ENCODE measurements at regions not wholly inside any gene's neighbourhood (a gene's known extent, or its start where the extent isn't known, plus 50 kb on each side); places are given as distances from the start of the nearest gene placed in this dataset.

GRCh38 chr5:103862398-103862797 lies 299.8 kb upstream of the NUDT12 start:
- no peaks in the 10 kb centered on the region for H3K79me2 ChIP-seq (ENCODE audit: insufficient read depth, low read length)
- H3K18ac ChIP-seq (ENCODE audit: insufficient read length, low read depth, low read length) = no peak overlapping the region
- H4K5ac ChIP-seq (ENCODE audit: insufficient read length, low read depth, low read length) = no peak overlapping the region
- DNase-seq = no peak
- no peak overlapping the region for H3K4me2 ChIP-seq (ENCODE audit: insufficient read depth, insufficient read length, low read length)
- H4K91ac ChIP-seq (ENCODE audit: insufficient read length, low read depth, low read length) = no peak overlapping the region
- H3K9me3 ChIP-seq (ENCODE audit: control insufficient read depth, low read depth, low read length) = no peaks in the 10 kb centered on the region
- Mint-ChIP-seq H3K9me3 (peaks cover 0 to 5% of the 10 kb centered on the region in 2 experiments; a peak in 2 of 5 replicates), H3K27me3 (ENCODE audit: low read depth) (no peaks in the 10 kb centered on the region), H3K36me3 (ENCODE audit: insufficient read depth in 1 of 3, low read depth in 3 of 3) (no peaks in the 10 kb centered on the region), H3K4me1 (no peaks in the 10 kb centered on the region), H3K27ac (no peak overlapping the region), H3K4me3 (no peak overlapping the region)
- H3K23ac ChIP-seq (ENCODE audit: insufficient read length, low read depth, low read length) = no peak overlapping the region
- H3K9ac ChIP-seq (ENCODE audit: extremely low read depth, insufficient read length, low read length) = no peak overlapping the region
- no peak overlapping the region for H3T11ph ChIP-seq (ENCODE audit: low read length)
- H2AK5ac ChIP-seq (ENCODE audit: insufficient read length, low read length) = no peak overlapping the region
- no peak overlapping the region for H2BK12ac ChIP-seq (ENCODE audit: insufficient read length, low read depth, low read length)
- no peak overlapping the region for H2BK20ac ChIP-seq (ENCODE audit: low read depth, low read length, poor library complexity, severe bottlenecking)
- H3K56ac ChIP-seq (ENCODE audit: insufficient read length, low read depth, low read length) = no peak overlapping the region
- no peak overlapping the region for H3K27ac ChIP-seq (ENCODE audit: insufficient read length, low read depth, low read length)
- no peaks in the 10 kb centered on the region for H3K4me1 ChIP-seq (ENCODE audit: insufficient read depth, low read length)
- no peak overlapping the region for H2AFZ ChIP-seq (ENCODE audit: low read length)
- no peaks in the 10 kb centered on the region for H4K20me1 ChIP-seq (ENCODE audit: control insufficient read depth, insufficient read depth, insufficient read length)
- H2BK15ac ChIP-seq (ENCODE audit: low read depth, low read length) = no peak overlapping the region
- H3K27me3 ChIP-seq (ENCODE audit: insufficient read depth, low read length) = no peaks in the 10 kb centered on the region
- H4K8ac ChIP-seq (replicated peaks; ENCODE audit: insufficient read length, low read depth, low read length) = no peak overlapping the region
- TF ChIP-seq, protein P1, sequence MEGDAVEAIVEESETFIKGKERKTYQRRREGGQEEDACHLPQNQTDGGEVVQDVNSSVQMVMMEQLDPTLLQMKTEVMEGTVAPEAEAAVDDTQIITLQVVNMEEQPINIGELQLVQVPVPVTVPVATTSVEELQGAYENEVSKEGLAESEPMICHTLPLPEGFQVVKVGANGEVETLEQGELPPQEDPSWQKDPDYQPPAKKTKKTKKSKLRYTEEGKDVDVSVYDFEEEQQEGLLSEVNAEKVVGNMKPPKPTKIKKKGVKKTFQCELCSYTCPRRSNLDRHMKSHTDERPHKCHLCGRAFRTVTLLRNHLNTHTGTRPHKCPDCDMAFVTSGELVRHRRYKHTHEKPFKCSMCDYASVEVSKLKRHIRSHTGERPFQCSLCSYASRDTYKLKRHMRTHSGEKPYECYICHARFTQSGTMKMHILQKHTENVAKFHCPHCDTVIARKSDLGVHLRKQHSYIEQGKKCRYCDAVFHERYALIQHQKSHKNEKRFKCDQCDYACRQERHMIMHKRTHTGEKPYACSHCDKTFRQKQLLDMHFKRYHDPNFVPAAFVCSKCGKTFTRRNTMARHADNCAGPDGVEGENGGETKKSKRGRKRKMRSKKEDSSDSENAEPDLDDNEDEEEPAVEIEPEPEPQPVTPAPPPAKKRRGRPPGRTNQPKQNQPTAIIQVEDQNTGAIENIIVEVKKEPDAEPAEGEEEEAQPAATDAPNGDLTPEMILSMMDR (conservative IDR thresholded peaks at IDR 0.05) = no peak
- no peak overlapping the region for H2BK120ac ChIP-seq (ENCODE audit: low read depth, low read length, poor library complexity, severe bottlenecking)
- no peak overlapping the region for H3K14ac ChIP-seq (ENCODE audit: insufficient read depth, low read length)
- no peak overlapping the region for H3K4ac ChIP-seq (ENCODE audit: low read depth, low read length)
- no CpG with 5 or more reads among the region's 3 CpGs for WGBS (ENCODE audit: extremely low coverage, insufficient read length, low lambda C conversion rate)
- H2BK5ac ChIP-seq (ENCODE audit: insufficient read length, low read length) = no peak overlapping the region
- H3K23me2 ChIP-seq (ENCODE audit: insufficient read length, low read depth, low read length, poor library complexity, severe bottlenecking) = no peaks in the 10 kb centered on the region
- no peaks in the 10 kb centered on the region for H3K79me1 ChIP-seq (ENCODE audit: insufficient read depth, low read depth, low read length, poor library complexity, severe bottlenecking)
